Dermis blood vessel endothelial cell (primary cell): ENCODE measurements at regions not wholly inside any gene's neighbourhood (a gene's known extent, or its start where the extent isn't known, plus 50 kb on each side); places are given as distances from the start of the nearest gene placed in this dataset.

Source experiments
- DNase-seq: peaks from one replicate; pipeline ENCODE4 v3.0.0; 2010

DNA sequence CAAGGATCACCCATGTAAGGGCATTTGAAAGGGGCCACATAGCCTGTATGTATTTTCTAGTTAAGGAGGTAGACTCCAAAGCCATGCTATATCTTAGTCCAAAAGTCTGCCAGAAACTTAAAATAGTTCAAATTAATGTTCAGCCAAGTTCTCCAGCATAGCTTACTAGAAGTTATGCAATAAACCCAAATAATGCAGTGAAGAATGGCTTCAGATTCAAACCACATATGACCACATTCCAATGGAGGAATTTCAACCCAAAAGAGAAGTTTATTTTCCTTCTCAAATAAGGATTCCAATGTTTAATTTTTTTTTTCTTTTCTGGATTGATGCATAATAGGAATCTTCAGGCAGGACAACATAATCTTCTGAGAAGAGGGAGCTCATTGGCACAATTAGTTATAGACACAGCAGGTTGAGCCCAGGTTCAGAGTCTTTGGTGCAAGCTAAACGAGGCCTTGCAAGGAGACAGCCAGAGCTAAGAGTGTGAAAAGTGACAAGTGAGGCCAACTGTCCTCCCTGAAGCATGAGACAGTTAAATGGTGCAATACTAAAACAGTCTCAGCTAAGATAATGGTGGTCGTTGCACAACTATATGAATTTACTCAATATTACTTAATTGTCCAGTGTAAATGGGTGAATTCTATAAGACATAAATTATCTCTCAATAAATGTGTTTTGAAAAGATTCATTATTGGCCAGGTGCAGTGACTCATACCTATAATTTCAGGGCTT lies 598.8 kb upstream of the CDH4 start:
- DNase-seq = no peak

DNA sequence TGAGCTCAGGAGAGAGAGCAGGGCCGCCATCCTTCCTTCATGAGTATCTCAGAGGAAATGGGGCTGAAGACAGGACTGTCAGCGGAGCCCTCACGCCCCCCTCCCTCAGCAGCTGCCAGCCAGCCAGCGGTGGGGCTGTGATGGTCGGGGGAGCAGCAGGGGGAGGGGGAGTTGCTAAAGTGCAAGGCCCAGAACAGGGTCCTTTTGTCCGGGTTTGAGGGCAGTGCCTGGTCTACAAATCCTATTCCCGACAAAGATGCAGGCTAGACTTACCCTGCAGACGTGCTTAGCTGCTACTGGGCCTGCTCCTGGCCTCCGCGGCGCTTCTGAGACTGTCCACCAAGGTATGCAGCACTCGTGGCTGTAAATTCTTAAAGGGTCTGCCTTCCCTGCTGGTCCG lies 593.4 kb upstream of the CDH4 start:
- DNase-seq = no peak

DNA sequence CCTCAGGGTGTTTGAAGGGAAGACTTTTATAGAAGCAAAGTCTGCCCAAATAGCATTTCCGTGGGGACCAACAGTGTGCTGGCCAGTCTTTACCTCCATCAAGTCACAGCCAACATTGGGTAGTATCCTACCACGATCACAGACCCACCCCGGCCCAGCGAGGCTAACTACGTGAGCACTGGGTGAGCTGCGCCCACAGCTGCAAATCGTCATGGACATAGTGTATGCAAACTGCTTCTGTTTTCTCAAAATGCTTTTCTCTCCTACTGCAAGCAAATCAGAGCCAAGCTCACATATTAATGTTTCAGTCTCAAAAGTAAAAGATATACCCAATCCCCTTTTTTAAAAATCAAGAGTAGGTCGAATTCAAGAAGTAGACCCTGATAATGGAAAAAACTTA lies 592.8 kb upstream of the CDH4 start:
- DNase-seq = no peak

DNA sequence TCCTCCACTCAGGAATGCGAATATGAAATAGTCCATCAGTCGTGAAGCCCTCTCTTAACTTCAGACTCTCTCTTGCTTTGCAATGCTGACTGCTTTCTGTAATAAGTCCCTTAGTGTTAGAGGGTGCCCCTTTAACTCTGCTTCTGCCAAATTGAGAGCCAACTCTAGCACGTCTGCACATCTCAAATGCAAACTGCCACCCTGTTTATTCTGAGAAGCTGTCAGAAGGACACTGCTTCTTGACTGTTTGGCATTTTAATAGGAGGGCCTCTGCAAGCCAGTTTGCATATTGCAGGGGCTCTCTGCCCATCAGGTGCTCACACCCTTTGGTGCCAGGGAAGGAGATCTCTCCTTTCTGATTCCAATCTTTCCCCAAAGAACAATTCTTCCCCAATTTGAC lies 589.8 kb upstream of the CDH4 start:
- DNase-seq = no peak

DNA sequence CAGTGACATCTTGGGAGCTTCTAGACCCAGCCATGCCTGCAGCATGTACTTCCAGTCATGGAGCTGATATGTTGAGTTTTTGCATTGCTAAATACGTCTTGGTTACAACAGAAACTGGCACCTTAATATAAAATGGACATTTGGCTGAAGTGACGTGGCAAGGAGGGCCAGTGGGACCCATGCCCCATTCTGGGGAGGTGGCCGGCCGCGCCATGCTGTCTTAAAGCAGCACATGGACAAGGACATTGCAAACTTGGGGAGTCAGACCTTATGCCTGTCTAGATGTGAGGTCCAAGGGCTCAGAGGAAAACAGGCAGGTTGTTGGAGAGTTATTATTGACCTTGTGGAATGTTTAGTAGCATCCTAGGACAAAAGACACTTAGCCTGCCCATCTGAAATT lies 588.0 kb upstream of the CDH4 start:
- DNase-seq = no peak

DNA sequence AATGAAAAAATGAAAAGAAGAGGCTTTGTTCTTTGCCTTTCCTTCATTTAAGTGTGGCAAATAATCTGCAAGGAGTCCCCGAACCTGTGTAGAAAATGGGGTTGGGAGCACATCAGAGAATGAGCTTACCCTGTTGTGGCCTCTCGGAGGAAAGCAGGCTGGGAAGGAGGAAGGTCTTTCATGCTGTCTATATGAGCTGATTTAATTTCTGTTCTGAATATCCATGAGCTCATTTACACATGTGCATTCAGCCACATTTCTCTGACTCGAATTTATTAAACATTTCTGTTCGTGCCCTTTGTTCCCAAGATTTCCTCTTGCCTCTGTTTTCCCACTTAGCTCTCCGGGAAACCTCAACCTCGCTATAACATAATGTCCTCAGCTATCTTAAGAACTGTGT lies 584.4 kb upstream of the CDH4 start:
- DNase-seq = no peak

DNA sequence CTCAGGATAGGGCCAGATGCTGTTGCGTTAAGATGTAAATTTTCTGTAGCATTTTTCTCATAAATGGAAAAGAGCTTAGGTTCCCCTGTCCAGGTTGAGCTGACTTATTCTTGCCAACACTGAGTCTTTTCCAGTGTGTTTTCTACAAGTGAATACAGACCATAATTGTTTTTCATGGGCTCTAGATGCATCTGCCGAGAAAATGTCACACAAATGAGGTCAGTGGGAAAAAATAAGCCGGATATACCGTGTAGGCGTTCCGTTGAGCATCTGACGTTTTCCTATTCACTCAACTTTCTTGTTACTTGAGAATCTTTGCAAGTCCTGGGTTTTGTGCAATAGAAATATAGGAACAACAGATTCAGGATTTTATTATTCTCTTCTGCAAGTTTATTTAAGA lies 582.9 kb upstream of the CDH4 start:
- DNase-seq = no peak

DNA sequence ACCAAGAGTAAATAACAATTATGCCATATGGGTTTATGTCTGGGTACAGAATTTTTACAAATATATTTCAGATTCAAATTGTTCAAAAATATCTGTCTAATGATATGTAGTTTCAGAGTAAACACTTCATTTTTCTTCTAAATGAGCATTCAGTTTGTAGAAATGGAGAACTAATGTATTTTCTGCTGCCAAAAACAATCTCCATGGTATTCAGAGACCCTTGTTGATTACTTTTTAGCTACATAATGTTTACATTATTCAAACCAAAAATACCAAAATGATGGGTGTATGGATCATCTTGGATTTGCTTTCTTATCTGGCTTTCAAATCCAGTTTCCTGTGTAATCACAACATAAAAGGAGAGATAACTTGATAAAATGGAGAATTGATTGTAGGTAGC lies 576.0 kb upstream of the CDH4 start:
- no peak for DNase-seq

DNA sequence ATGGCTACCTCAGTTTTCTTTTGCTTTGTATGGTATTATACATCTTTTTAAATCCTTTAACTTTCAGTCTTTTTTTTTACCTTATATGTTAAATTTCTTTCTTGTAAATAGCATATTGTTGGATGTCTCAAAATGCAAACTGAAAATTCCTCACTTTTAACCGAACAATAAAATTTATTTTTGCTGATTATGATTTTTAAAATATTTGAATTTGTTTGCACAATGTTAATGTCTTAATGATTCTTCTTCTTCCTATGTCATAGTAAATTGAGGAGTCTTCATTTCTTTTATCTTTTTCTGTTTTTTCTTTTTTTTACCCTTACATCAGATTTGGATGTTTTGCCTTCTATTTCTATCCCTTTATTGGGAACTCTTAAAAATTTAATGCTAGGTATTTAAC lies 574.2 kb upstream of the CDH4 start:
- no peak for DNase-seq

DNA sequence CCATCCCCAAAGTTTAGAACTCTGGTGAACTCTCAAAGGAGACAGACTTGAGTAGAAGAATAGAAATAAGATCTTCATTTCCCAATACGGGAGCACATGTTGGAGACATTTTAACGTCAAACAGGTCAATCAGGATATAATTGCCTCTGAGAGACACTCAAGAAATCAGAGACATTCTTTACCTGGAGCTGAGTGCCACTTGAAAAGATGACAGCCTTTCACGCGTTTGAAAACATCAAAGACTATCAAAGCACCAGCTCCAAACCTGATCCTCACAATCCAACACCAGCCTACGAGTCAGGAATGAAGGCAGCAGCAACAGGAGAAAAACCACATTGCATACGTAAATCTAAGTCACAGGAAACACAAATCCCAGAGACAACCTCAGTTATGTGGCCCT lies 571.5 kb upstream of the CDH4 start:
- DNase-seq = no peak

DNA sequence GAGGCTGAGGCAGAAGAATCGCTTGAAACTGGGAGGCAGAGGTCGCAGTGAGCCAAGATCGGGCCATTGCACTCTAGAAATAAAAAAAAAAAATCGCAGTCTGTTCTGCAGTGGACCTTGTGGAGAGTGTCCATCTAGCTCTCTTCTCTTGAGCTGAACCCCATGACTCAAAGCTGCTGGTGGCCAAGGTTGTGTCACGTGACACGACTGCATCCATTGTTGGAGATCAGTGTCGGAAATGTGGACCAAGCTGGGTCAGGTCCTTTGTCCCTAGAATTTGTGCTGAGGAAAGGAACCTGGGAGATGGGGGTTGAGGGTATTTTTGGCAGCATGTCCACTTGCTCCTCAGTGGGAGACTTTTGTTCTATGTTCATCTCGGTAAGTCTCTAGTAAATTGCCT lies 564.8 kb upstream of the CDH4 start:
- no peak for DNase-seq

DNA sequence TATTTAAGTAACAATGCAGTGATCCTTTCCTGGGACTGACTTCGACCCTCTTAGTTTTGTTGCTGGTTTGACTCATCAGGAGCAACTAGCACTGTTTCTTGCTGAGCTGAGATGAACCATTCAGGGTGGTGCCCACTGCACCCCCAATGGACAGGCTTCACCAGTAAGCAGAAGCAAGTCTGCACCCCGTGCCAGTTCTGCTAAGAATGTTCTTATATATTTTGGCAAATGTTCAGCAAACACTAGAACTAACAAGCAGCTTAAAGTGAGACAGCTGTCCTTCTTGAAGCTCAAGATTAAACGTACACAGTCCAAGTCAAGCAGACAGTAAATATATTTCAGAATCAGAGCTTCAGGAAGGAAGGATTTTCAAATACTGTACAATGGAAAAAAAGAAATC lies 561.3 kb upstream of the CDH4 start:
- no peak for DNase-seq

DNA sequence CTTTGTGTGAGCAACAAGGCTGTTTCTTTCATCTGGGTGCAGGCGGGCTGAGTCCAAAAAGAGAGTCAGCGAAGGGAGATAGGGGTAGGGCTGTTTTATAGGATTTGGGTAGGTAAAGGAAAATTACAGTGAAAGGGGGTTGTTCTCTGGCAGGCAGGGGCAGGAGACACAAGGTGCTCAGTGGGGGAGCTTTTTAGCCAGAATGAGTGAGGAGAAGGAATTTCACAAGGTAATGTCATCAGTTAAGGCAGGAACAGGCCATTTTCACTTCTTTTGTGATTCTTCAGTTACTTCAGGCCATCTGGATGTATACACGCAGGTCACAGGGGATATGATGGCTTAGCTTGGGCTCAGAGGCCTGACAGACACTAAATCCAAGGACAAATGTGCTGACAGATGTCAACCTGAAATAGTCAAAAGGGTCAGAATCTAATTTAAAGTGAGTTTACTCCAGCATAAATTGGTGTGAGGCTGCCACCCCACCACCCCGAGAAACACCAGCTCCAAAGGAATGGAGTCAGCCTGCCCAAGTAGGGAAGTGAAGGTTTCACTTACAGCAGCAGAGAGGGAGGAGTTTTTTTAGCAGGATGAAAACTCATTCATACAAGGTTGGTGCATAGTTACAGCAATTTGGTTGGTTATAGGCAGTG lies 560.0 kb upstream of the CDH4 start:
- DNase-seq = no peak

DNA sequence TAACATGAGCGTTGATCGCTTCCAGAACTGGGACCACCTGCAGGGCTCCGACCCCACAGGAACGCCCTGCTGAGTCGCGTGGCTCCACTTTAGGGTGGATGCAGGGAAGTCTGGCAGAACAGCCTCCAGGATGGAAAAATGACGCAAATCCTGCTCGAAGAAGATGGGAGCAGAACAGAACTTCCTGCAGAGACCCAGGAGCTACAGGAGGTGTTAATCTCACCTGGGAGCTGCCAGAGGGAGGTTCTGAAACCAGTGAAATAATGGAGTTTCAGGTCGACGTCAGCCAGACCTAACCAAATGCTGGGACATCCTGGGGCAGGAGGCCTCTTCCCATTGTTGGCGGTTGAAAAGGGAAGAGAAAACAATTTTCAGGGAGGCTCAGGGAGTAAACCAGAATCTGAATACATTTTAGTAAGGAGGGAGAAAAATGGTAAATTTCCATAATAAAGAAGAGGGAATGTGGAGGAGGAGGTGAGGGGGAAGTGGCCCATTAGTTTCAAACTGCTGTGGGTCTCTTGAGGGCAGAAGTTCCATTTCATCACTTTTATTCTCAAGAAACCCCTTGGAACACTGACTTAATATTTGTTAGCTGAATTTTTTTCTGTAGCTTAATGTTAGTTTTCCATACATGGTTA lies 558.4 kb upstream of the CDH4 start:
- DNase-seq = no peak

DNA sequence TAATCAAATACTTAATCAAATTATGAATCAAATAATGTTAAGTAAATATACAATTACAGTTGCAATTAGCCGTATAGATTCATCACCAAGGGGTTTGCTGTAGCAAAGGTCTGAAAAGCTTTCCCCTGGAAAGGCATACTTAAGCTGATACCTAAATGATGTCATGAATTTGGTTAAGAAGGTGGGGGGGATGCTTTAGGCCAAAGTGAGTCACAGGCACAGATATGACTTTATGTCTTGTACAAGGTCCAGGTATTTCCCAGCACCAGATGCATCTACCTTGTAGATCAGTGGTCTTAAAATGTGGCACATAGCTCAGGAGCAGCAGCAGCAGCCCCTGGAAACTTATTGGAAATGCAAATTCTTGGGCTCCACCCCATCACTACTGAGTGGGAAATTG lies 557.3 kb upstream of the CDH4 start:
- no peak for DNase-seq

DNA sequence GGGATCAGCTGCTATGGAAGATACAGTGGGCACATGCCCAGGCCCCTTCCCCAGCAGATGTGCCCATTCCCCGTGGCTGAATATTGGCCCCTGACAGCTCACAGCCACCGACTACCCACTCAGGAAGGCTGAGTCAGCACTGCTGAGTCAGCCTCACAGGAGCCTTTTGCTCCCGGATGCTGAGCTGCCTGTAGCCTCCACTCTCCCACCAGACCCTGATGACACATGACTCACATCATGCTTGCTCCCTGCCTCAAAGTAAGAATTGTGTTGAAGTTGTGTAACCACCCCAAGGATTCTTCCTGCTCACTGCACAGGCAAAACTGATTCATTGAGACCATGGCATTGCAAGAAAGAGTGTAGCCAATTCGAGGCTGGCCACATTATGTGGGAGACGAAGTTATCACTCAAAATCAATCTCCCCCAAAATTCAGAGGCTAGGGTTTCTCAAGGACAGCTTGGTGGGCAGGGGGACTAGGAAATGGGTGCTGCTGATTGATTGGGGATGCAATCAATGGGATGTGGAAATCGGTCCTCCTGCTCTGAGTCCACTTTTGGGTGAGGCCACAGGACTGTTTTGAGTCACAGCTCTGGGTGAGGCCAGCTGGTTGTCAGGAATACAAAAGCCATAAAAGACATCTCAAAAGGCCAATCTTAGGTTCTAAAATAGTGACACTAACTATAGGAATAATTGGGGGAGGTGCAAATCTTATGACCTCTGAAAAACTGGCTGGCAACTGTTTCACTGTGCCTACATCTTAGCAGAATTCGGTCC lies 556.6 kb upstream of the CDH4 start:
- no peak for DNase-seq

DNA sequence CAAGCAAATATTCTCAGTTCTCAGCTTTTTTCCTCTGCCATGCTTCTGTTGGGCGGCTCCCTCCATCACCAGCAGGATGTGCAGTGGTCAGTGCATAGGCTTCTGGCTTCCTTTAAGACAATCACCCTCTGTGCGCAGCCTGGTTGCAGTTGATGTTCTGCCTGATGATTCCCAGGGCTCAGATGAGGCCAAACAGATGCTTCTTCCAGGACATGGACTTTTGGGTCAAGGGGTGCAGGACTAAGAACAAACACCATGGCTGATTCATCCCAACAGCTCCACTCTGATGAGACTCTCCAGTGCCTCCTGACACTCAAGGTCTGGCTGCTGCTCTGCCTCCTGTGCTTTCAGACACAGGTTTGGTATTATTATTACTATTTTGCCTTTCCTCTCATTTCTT lies 554.8 kb upstream of the CDH4 start:
- no peak for DNase-seq

DNA sequence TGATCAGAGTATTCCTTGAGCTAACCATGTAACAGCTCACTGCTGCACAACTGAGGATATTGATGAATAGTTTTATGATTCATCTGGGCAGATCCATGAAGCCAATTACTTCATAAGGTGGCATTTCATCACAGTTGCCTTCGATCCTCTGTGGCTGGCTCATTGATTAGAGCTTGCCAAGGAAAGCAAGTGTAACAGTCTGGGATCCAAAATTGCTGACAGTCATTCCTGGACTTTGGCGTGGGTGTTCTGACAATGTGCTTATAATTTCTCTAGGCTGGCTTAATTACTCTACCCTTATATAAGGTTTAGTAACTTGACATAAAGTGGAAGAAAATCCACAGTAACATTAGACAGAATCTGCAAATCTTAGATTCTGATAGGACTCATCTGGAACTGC lies 551.3 kb upstream of the CDH4 start:
- no peak for DNase-seq

DNA sequence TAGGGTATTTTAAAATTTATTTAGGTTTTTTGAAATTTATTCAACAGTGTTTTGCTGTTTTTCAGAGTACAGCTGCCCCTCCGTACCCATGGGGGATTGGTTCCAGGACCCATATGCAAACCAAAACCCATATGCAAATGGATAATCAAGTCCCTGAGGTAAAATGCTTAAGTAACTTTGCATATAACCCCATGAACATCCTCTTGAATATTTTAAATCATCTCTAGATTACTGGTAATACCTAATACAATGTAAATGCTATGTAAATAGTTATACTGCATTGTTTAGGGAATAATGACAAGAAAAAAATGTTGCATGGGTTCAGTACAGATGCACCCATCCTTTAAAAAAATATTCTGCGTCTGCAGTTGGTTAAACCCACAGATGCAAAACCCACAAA lies 547.9 kb upstream of the CDH4 start:
- DNase-seq = no peak

DNA sequence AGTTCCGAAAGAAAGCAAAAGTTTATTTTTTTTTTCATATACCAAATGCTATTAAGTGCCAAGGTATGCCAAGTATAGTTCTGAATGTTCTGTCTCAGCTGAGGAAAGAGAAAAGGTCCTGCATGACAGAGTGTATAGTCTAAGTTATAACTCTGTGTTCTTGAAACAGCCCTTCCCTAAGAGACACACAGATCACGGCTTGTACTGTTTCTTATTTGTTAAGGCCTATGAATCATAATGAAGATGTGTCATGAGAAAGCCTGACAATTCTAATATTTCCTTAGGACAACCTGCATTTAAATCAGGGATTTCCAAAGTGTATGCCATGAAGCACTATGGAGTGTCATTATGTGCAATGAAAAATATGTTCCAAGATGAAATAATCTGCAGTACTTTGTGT lies 538.7 kb upstream of the CDH4 start:
- DNase-seq = no peak

DNA sequence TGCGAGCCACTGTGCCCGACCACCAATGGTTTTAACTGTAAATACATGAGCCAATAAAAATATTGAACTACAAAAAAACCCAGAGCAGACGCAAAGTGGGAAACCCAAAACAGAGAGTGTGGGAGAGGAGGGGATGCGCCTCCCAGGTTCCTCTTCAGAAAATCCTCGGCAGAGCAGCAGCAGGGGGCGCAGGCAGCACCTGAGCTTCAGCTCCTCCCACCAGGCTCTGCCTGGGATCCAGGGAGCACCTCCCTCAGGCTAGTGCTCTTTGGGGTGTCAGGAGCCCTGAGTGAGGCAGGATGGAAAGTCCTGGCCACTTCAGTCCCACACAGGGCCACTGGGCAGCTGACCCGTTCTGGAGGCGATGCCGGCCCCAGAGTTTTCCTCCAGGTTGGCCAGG lies 536.9 kb upstream of the CDH4 start:
- DNase-seq = no peak

DNA sequence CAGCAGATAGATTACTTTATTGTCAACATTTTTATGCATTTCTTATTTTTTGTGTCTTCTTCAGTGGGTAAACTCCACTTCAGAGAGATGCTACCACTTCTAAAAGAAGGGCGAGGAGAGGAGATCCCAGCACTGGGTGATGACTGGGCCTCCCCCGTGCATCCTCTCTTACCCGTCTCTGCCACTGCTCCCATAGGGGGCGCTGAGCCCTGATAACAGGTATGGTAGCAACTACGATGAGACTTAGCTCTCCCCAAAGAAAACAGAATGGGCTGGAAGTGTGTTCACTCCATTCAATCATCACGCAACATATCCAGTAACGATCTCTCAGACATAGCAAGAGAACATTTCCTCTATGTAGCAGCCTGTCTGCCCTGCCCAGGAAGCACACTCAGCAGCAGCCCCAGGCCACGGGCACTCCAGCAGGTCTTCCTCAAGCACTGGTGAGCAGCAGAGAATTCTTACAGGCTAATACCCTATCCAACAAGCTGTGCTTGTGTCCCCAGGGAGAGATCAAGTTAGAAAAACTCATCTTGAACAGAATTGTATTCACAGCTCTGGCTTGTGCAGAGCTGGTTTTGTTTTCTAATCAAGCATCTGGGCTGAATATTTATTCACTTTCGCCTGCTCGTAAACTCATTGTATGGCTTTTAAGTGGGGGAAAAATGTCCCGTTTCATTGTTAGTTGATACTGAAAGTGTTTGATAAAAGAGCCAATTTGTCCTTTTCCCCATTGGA lies 533.1 kb upstream of the CDH4 start:
- no peak for DNase-seq

DNA sequence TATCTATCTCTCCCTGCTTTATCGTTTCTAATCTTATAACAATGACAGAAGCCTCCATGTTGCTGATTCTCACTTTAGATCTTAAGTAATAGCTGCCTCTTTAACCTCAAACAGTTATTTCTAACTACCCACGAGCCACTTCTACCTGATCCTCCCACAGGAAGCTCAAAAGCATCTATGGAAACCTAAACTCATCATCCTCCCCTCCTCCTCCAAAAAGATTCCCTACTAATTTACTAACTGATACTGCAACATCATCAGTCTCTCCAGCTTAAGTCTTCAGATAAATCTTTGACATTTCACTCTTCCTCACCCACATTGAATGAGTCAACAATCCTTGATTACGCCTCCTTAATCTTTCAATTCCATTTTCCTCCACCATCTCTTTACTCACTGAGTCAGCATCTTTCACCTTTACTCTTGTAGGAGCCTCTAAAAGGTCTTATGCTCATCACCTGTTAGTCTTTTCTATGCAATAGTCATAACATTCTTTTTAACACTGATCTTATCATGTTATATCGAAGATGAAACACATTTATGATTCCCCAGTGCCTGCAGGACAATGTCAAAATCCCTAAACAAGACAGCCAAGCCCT lies 526.7 kb upstream of the CDH4 start:
- no peak for DNase-seq
